HPDE6-E6E7 (cell line): ENCODE measurements at regions not wholly inside any gene's neighbourhood (a gene's known extent, or its start where the extent isn't known, plus 50 kb on each side); places are given as distances from the start of the nearest gene placed in this dataset.

Experiments
- DNase-seq: peaks from one replicate; pipeline ENCODE4 v3.0.0; 2011; ENCODE audit warnings: missing footprints; ENCODE audit errors: extremely low spot score

GRCh38 chr6:82298012-82298411, 50.5 kb upstream of the IBTK start:
- DNase-seq, result peak; percentile 21
